ENCODE measurements at regions not wholly inside any gene's neighbourhood (a gene's known extent, or its start where the extent isn't known, plus 50 kb on each side); places are given as distances from the start of the nearest gene placed in this dataset.

- Histone ChIP-seq H2AFZ (ENCODE audit: low read length) (no peak overlapping the region), H3K27ac (ENCODE audit: low read depth, low read length, poor library complexity, severe bottlenecking) (no peak overlapping the region), H3K9me3 (ENCODE audit: low read length) (no peaks in the 10 kb centered on the region), H3K4me2 (ENCODE audit: low read length) (no peak overlapping the region), H3K9me2 (ENCODE audit: insufficient read depth, low read length) (no peaks in the 10 kb centered on the region), H3K4me3 (ENCODE audit: low read depth, low read length, poor library complexity, severe bottlenecking) (no peak overlapping the region), H4K20me1 (ENCODE audit: insufficient read depth, low read length) (no peaks in the 10 kb centered on the region), H3K79me2 (ENCODE audit: insufficient read depth, low read depth, low read length) (no peaks in the 10 kb centered on the region), H3K4me1 (ENCODE audit: insufficient read depth, low read length, poor library complexity, severe bottlenecking) (no peaks in the 10 kb centered on the region), H3K36me3 (ENCODE audit: insufficient read depth, low read length) (no peaks in the 10 kb centered on the region)
- ChIA-PET POLR2A (interaction anchor here (0.6 kb wide), 1 partner anchor 528 kb away, joined by 3 read pairs; no protein-coding TSS in a partner anchor), CTCF (ENCODE audit: unreplicated experiment) (no interaction called here)
- TF ChIP-seq, protein P1, sequence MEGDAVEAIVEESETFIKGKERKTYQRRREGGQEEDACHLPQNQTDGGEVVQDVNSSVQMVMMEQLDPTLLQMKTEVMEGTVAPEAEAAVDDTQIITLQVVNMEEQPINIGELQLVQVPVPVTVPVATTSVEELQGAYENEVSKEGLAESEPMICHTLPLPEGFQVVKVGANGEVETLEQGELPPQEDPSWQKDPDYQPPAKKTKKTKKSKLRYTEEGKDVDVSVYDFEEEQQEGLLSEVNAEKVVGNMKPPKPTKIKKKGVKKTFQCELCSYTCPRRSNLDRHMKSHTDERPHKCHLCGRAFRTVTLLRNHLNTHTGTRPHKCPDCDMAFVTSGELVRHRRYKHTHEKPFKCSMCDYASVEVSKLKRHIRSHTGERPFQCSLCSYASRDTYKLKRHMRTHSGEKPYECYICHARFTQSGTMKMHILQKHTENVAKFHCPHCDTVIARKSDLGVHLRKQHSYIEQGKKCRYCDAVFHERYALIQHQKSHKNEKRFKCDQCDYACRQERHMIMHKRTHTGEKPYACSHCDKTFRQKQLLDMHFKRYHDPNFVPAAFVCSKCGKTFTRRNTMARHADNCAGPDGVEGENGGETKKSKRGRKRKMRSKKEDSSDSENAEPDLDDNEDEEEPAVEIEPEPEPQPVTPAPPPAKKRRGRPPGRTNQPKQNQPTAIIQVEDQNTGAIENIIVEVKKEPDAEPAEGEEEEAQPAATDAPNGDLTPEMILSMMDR (conservative IDR thresholded peaks at IDR 0.05; ENCODE audit: low read length): no peak
- no peak for TF ChIP-seq EZH2phosphoT487 (IDR thresholded peaks at IDR 0.05; ENCODE audit: borderline replicate concordance, low read depth, low read length)
- intact Hi-C loops (cut with micrococcal nuclease; ENCODE audit: unreplicated experiment): no loop called here
- BruUV-seq (replicated peaks): no TSS peak
- no peak for DNase-seq (ENCODE audit: low spot score)
Measured at GRCh38 chr1:188871164-188871563, 1606.5 kb downstream of the BRINP3 start.

GRCh38 chr1:188872376-188872775, 1605.3 kb downstream of the BRINP3 start:
- ChIA-PET CTCF (ENCODE audit: unreplicated experiment) (no interaction called here), POLR2A (interaction anchor here (0.5 kb wide), 1 partner anchor 630 kb away, joined by 3 read pairs; no protein-coding TSS in a partner anchor)
- Histone ChIP-seq H4K20me1 (ENCODE audit: insufficient read depth, low read length) (no peaks in the 10 kb centered on the region), H3K9me3 (ENCODE audit: low read length) (no peaks in the 10 kb centered on the region), H3K36me3 (ENCODE audit: insufficient read depth, low read length) (no peaks in the 10 kb centered on the region), H3K9me2 (ENCODE audit: insufficient read depth, low read length) (no peaks in the 10 kb centered on the region), H2AFZ (ENCODE audit: low read length) (no peak overlapping the region), H3K79me2 (ENCODE audit: insufficient read depth, low read depth, low read length) (no peaks in the 10 kb centered on the region), H3K27ac (ENCODE audit: low read depth, low read length, poor library complexity, severe bottlenecking) (no peak overlapping the region), H3K4me2 (ENCODE audit: low read length) (no peak overlapping the region), H3K4me1 (ENCODE audit: insufficient read depth, low read length, poor library complexity, severe bottlenecking) (no peaks in the 10 kb centered on the region), H3K4me3 (ENCODE audit: low read depth, low read length, poor library complexity, severe bottlenecking) (no peak overlapping the region)
- no peak for DNase-seq (ENCODE audit: low spot score)
- no peak for TF ChIP-seq EZH2phosphoT487 (IDR thresholded peaks at IDR 0.05; ENCODE audit: borderline replicate concordance, low read depth, low read length)
- TF ChIP-seq, protein P1 (conservative IDR thresholded peaks at IDR 0.05; ENCODE audit: low read length): no peak
- intact Hi-C loops (cut with micrococcal nuclease; ENCODE audit: unreplicated experiment): no loop called here
- BruUV-seq (replicated peaks): no TSS peak

DNA sequence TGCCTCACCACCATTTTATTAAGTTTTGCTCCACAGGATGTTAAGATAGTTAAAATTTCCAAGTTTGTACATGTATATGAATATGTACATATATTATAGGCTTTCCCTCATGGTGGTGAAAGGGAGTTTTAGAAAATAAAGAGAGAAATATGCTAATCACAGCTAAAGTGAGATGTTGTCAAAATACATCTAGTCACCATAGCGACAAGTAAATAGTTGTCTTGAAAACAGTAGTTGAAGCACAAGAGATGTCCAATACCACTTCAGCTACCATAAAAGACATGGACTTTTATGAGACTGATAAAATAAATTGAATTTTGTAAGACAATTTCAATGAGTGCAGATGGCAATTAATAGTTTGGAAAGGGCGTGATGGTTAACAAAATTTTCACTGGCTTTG, 1600.0 kb downstream of the BRINP3 start:
- H4K20me1 ChIP-seq (ENCODE audit: insufficient read depth, low read length): no peaks in the 10 kb centered on the region
- no peak for TF ChIP-seq EZH2phosphoT487 (IDR thresholded peaks at IDR 0.05; ENCODE audit: borderline replicate concordance, low read depth, low read length)
- TF ChIP-seq, protein P1 (conservative IDR thresholded peaks at IDR 0.05; ENCODE audit: low read length): no peak
- no peak overlapping the region for H3K4me3 ChIP-seq (ENCODE audit: low read depth, low read length, poor library complexity, severe bottlenecking)
- H3K9me3 ChIP-seq (ENCODE audit: low read length): no peaks in the 10 kb centered on the region
- no peak overlapping the region for H2AFZ ChIP-seq (ENCODE audit: low read length)
- no peaks in the 10 kb centered on the region for H3K36me3 ChIP-seq (ENCODE audit: insufficient read depth, low read length)
- H3K27ac ChIP-seq (ENCODE audit: low read depth, low read length, poor library complexity, severe bottlenecking): no peak overlapping the region
- no peak for DNase-seq (ENCODE audit: low spot score)
- CTCF ChIA-PET (ENCODE audit: unreplicated experiment): no interaction called here
- no TSS peak for BruUV-seq (replicated peaks)
- H3K9me2 ChIP-seq (ENCODE audit: insufficient read depth, low read length): no peaks in the 10 kb centered on the region
- POLR2A ChIA-PET: interaction anchor here (0.6 kb wide), 1 partner anchor 1008 kb away, joined by 3 read pairs; no protein-coding TSS in a partner anchor
- no peak overlapping the region for H3K4me2 ChIP-seq (ENCODE audit: low read length)
- H3K79me2 ChIP-seq (ENCODE audit: insufficient read depth, low read depth, low read length): no peaks in the 10 kb centered on the region
- no peaks in the 10 kb centered on the region for H3K4me1 ChIP-seq (ENCODE audit: insufficient read depth, low read length, poor library complexity, severe bottlenecking)
- intact Hi-C loops (cut with micrococcal nuclease; ENCODE audit: unreplicated experiment): no loop called here

Measured in OCI-LY7 (cell line).